ENCODE measurements at regions not wholly inside any gene's neighbourhood (a gene's known extent, or its start where the extent isn't known, plus 50 kb on each side); places are given as distances from the start of the nearest gene placed in this dataset.

GRCh38 chr11:15651816-15652215, 537.1 kb downstream of the INSC start:
- peak overlapping the region in 1 of 3 donors; percentile 51 for H3K4me3 ChIP-seq (ENCODE audit: low read length in 3 of 3)
- TF ChIP-seq, protein P1, sequence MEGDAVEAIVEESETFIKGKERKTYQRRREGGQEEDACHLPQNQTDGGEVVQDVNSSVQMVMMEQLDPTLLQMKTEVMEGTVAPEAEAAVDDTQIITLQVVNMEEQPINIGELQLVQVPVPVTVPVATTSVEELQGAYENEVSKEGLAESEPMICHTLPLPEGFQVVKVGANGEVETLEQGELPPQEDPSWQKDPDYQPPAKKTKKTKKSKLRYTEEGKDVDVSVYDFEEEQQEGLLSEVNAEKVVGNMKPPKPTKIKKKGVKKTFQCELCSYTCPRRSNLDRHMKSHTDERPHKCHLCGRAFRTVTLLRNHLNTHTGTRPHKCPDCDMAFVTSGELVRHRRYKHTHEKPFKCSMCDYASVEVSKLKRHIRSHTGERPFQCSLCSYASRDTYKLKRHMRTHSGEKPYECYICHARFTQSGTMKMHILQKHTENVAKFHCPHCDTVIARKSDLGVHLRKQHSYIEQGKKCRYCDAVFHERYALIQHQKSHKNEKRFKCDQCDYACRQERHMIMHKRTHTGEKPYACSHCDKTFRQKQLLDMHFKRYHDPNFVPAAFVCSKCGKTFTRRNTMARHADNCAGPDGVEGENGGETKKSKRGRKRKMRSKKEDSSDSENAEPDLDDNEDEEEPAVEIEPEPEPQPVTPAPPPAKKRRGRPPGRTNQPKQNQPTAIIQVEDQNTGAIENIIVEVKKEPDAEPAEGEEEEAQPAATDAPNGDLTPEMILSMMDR (IDR thresholded peaks at IDR 0.05; ENCODE audit: borderline replicate concordance, extremely low read depth, insufficient read depth): no peak
- intact Hi-C loops (cut with DNase I): no loop called here
- H3K9me3 ChIP-seq (ENCODE audit: control insufficient read depth in 2 of 3, insufficient read depth in 1 of 3, low read length in 3 of 3): no peaks in the 10 kb centered on the region
- H3K9ac ChIP-seq (ENCODE audit: low read length in 3 of 3): no peak overlapping the region
- no peak for FAIRE-seq
- H3K27ac ChIP-seq (ENCODE audit: low read depth in 2 of 2, low read length in 2 of 2): no peak overlapping the region
- H3K4me1 ChIP-seq (ENCODE audit: control insufficient read depth in 2 of 3, insufficient read depth in 2 of 3, low read depth in 1 of 3, low read length in 3 of 3): peaks cover 0 to 15% (median 3%) of the 10 kb centered on the region in 3 donors
- peak in 3 of 5 donors; percentile 8 to 68 (median 20) for DNase-seq
- no peaks in the 10 kb centered on the region for H3K27me3 ChIP-seq (ENCODE audit: control insufficient read depth, insufficient read depth, low read length)
- no peaks in the 10 kb centered on the region for H3K36me3 ChIP-seq (ENCODE audit: control insufficient read depth in 2 of 3, insufficient read depth in 3 of 3, low read length in 3 of 3)

- Histone ChIP-seq H3K36me3 (ENCODE audit: control insufficient read depth in 2 of 3, insufficient read depth in 3 of 3, low read length in 3 of 3) (no peaks in the 10 kb centered on the region), H3K4me1 (ENCODE audit: control insufficient read depth in 2 of 3, insufficient read depth in 2 of 3, low read depth in 1 of 3, low read length in 3 of 3) (peaks cover 0 to 15% (median 3%) of the 10 kb centered on the region in 3 donors), H3K9ac (ENCODE audit: low read length in 3 of 3) (no peak overlapping the region), H3K27ac (ENCODE audit: low read depth in 2 of 2, low read length in 2 of 2) (no peak overlapping the region), H3K9me3 (ENCODE audit: control insufficient read depth in 2 of 3, insufficient read depth in 1 of 3, low read length in 3 of 3) (no peaks in the 10 kb centered on the region), H3K4me3 (ENCODE audit: low read length in 3 of 3) (no peak overlapping the region), H3K27me3 (ENCODE audit: control insufficient read depth, insufficient read depth, low read length) (no peaks in the 10 kb centered on the region)
- no peak for FAIRE-seq
- intact Hi-C loops (cut with DNase I): no loop called here
- no peak for DNase-seq
- TF ChIP-seq, protein P1 (IDR thresholded peaks at IDR 0.05; ENCODE audit: borderline replicate concordance, extremely low read depth, insufficient read depth): no peak
These were observed 538.5 kb downstream of the INSC start for GRCh38 chr11:15653191-15653710.

DNA sequence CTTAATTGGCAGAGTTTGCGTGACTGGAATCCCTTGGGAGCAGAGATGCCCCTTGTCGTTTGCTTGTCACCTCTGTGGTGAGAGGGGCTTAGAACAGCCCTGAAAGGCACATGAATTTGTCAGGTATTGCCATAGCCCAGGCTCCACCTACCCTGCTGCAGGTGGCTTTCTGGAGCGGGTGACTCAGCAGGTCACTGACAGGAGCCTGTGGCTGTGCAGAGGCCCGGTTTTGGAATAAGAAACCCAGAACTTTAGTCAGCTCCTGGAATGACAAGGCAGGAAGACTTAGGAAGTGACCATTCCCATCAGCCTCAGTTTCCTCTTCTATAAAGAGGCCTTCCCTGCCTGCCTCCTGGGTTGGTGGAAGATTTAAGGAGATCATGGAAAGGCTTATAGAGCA, 539.7 kb downstream of the INSC start:
- Histone ChIP-seq H3K36me3 (ENCODE audit: control insufficient read depth in 2 of 3, insufficient read depth in 3 of 3, low read length in 3 of 3) (no peaks in the 10 kb centered on the region), H3K9ac (ENCODE audit: low read length in 3 of 3) (no peak overlapping the region), H3K27me3 (ENCODE audit: control insufficient read depth, insufficient read depth, low read length) (no peaks in the 10 kb centered on the region), H3K4me3 (ENCODE audit: low read length in 3 of 3) (no peak overlapping the region), H3K9me3 (ENCODE audit: control insufficient read depth in 2 of 3, insufficient read depth in 1 of 3, low read length in 3 of 3) (no peaks in the 10 kb centered on the region), H3K4me1 (ENCODE audit: control insufficient read depth in 2 of 3, insufficient read depth in 2 of 3, low read depth in 1 of 3, low read length in 3 of 3) (peaks cover 0 to 14% (median 3%) of the 10 kb centered on the region in 3 donors), H3K27ac (ENCODE audit: low read depth in 2 of 2, low read length in 2 of 2) (peak overlapping the region in 1 of 2 donors; percentile 2)
- TF ChIP-seq, protein P1 (IDR thresholded peaks at IDR 0.05; ENCODE audit: borderline replicate concordance, extremely low read depth, insufficient read depth): no peak
- DNase-seq (peak in 1 of 5 donors; percentile 65), FAIRE-seq (no peak)
- intact Hi-C loops (cut with DNase I): no loop called here

- no peak overlapping the region for H3K4me3 ChIP-seq (ENCODE audit: low read length in 3 of 3)
- FAIRE-seq: no peak
These were observed 540.8 kb downstream of the INSC start for GRCh38 chr11:15655552-15655951.

More at GRCh38 chr11:15655552-15655951, 540.8 kb downstream of the INSC start:
- no peaks in the 10 kb centered on the region for H3K27me3 ChIP-seq (ENCODE audit: control insufficient read depth, insufficient read depth, low read length)
- no peak overlapping the region for H3K9ac ChIP-seq (ENCODE audit: low read length in 3 of 3)
- DNase-seq: no peak
- H3K4me1 ChIP-seq (ENCODE audit: control insufficient read depth in 2 of 3, insufficient read depth in 2 of 3, low read depth in 1 of 3, low read length in 3 of 3): peaks cover 0 to 7% (median 0%) of the 10 kb centered on the region in 3 donors
- H3K27ac ChIP-seq (ENCODE audit: low read depth in 2 of 2, low read length in 2 of 2): no peak overlapping the region
- H3K9me3 ChIP-seq (ENCODE audit: control insufficient read depth in 2 of 3, insufficient read depth in 1 of 3, low read length in 3 of 3): no peaks in the 10 kb centered on the region
- TF ChIP-seq, protein P1 (IDR thresholded peaks at IDR 0.05; ENCODE audit: borderline replicate concordance, extremely low read depth, insufficient read depth): no peak
- intact Hi-C loops (cut with DNase I): no loop called here
- no peaks in the 10 kb centered on the region for H3K36me3 ChIP-seq (ENCODE audit: control insufficient read depth in 2 of 3, insufficient read depth in 3 of 3, low read length in 3 of 3)
